GM23338 (cell line): ENCODE measurements at regions not wholly inside any gene's neighbourhood (a gene's known extent, or its start where the extent isn't known, plus 50 kb on each side); places are given as distances from the start of the nearest gene placed in this dataset.

Experiments
- ATAC-seq: fragments of 200-7000 bp; cut with Tn5 transposase; 3 replicates; pipeline ENCODE4 v1.9.1; 2020
- DNase-seq: peaks from one replicate; pipeline ENCODE4 v3.0.0-alpha.2; 2015; ENCODE audit warnings: low spot score
- H2AFZ ChIP-seq: fragments of 200-600 bp; sonication (generic); 2 replicates; pipeline ENCODE4 v1.8.0; 2016; ENCODE audit warnings: antibody characterized with exemption, mild to moderate bottlenecking, moderate library complexity
- H3F3A ChIP-seq: fragments of 200-600 bp; sonication (generic); replicated peaks from 2 replicates; pipeline ENCODE4 v1.8.0; 2017; ENCODE audit warnings: antibody characterized with exemption, mixed run types, low read depth
- H3K27ac ChIP-seq: fragments of 200-600 bp; sonication (generic); 2 replicates; pipeline ENCODE4 v1.6.1; 2016; ENCODE audit warnings: low read depth
- H3K27me3 ChIP-seq: fragments of 200-600 bp; sonication (generic); 2 replicates; pipeline ENCODE4 v1.8.0; 2016; ENCODE audit warnings: mild to moderate bottlenecking, mixed run types, moderate library complexity; ENCODE audit not compliant: insufficient read depth
- H3K36me3 ChIP-seq: fragments of 200-600 bp; sonication (generic); 2 replicates; pipeline ENCODE4 v1.8.0; 2016; ENCODE audit warnings: mild to moderate bottlenecking; ENCODE audit not compliant: insufficient read depth
- H3K4me1 ChIP-seq: fragments of 200-600 bp; sonication (generic); 2 replicates; pipeline ENCODE4 v1.8.0; 2016; ENCODE audit warnings: mild to moderate bottlenecking, moderate library complexity; ENCODE audit not compliant: insufficient read depth
- H3K4me2 ChIP-seq: fragments of 200-600 bp; sonication (generic); 2 replicates; pipeline ENCODE4 v1.7.1; 2017; ENCODE audit warnings: mixed run types
- H3K4me3 ChIP-seq: fragments of 200-600 bp; sonication (generic); 2 replicates; pipeline ENCODE4 v1.6.1; 2016; ENCODE audit warnings: mixed run types
- H3K79me2 ChIP-seq: fragments of 200-600 bp; sonication (generic); replicated peaks from 2 replicates; pipeline ENCODE4 v1.8.0; 2017; ENCODE audit warnings: mild to moderate bottlenecking; ENCODE audit not compliant: insufficient read depth
- H3K9me2 ChIP-seq: fragments of 200-600 bp; sonication (generic); 2 replicates; pipeline ENCODE4 v1.8.0; 2017; ENCODE audit not compliant: insufficient read depth
- H4K20me1 ChIP-seq: fragments of 200-600 bp; sonication (generic); replicated peaks from 2 replicates; pipeline ENCODE4 v1.8.0; 2017; ENCODE audit warnings: mild to moderate bottlenecking; ENCODE audit not compliant: insufficient read depth
- H3K27ac Mint-ChIP-seq: 2 replicates; pipeline ENCODE4 v1.8.0; 2020; ENCODE audit warnings: inconsistent platforms, mild to moderate bottlenecking, moderate library complexity, mixed read lengths
- H3K27me3 Mint-ChIP-seq: 3 replicates; pipeline ENCODE4 v1.8.0; 2022; ENCODE audit warnings: low read depth, mild to moderate bottlenecking, moderate library complexity, mixed read lengths, inconsistent platforms; ENCODE audit not compliant: insufficient read depth, poor library complexity
- H3K36me3 Mint-ChIP-seq: 3 replicates; pipeline ENCODE4 v1.8.0; 2021; ENCODE audit warnings: low read depth, mild to moderate bottlenecking, inconsistent platforms, moderate library complexity, mixed read lengths
- H3K4me1 Mint-ChIP-seq: 3 replicates; pipeline ENCODE4 v1.8.0; 2020; ENCODE audit warnings: mild to moderate bottlenecking, inconsistent platforms, mixed read lengths
- H3K4me3 Mint-ChIP-seq: 3 replicates; pipeline ENCODE4 v1.8.0; 2021; ENCODE audit warnings: moderate library complexity, mild to moderate bottlenecking, inconsistent platforms, mixed read lengths
- H3K9me3 Mint-ChIP-seq: 3 replicates; pipeline ENCODE4 v1.8.0; 2020; ENCODE audit warnings: moderate library complexity, mild to moderate bottlenecking, inconsistent platforms, mixed read lengths
- CREB1 ChIP-seq: fragments of 250-450 bp; sonication (Bioruptor Pico); IDR thresholded peaks from 2 replicates; pipeline ENCODE4 v1.5.0; 2020; ENCODE audit warnings: low read depth, mild to moderate bottlenecking, moderate library complexity
- ETS1 ChIP-seq: IDR thresholded peaks from 2 replicates; pipeline ENCODE4 v1.6.1; 2016; ENCODE audit warnings: antibody characterized with exemption
- EZH2phosphoT487 ChIP-seq: fragments of 200-600 bp; sonication (generic); IDR thresholded peaks from one replicate; pipeline ENCODE4 v1.8.1; 2018; ENCODE audit warnings: antibody characterized with exemption; ENCODE audit not compliant: unreplicated experiment
- NANOG ChIP-seq: IDR thresholded peaks from 2 replicates; pipeline ENCODE4 v1.6.1; 2016; ENCODE audit warnings: antibody characterized with exemption, borderline replicate concordance
- POLR2AphosphoS5 ChIP-seq: IDR thresholded peaks from 2 replicates; pipeline ENCODE4 v1.6.1; 2016; ENCODE audit warnings: antibody characterized with exemption, low read depth
- REST ChIP-seq: IDR thresholded peaks from one replicate; pipeline ENCODE4 v1.6.1; 2018; ENCODE audit warnings: antibody characterized with exemption; ENCODE audit not compliant: unreplicated experiment
- ZNF114 ChIP-seq: fragments of 250-450 bp; sonication (Bioruptor Pico); IDR thresholded peaks from 2 replicates; pipeline ENCODE4 v1.5.0; 2020; ENCODE audit warnings: mild to moderate bottlenecking, moderate library complexity
- ZNF331 ChIP-seq: fragments of 250-450 bp; sonication (Bioruptor Pico); IDR thresholded peaks from 2 replicates; pipeline ENCODE4 v1.5.0; 2020; ENCODE audit warnings: low read depth, mild to moderate bottlenecking, moderate library complexity
- ZNF462 ChIP-seq: fragments of 250-450 bp; sonication (Bioruptor Pico); IDR thresholded peaks from 2 replicates; pipeline ENCODE4 v1.5.0; 2020; ENCODE audit warnings: mild to moderate bottlenecking, moderate library complexity

- peaks cover 21% of the 10 kb centered on the region for H3K36me3 Mint-ChIP-seq
- H3K27ac Mint-ChIP-seq: peak overlapping the region; percentile 66; the same call in 1 of the 2 replicates
- Histone ChIP-seq H3K79me2 (no peaks in the 10 kb centered on the region), H4K20me1 (no peaks in the 10 kb centered on the region), H2AFZ (no peak overlapping the region), H3K4me2 (no peak overlapping the region), H3K27ac (no peak overlapping the region; the same call in 1 of the 2 replicates), H3K36me3 (no peaks in the 10 kb centered on the region), H3K4me1 (peaks cover 18% of the 10 kb centered on the region), H3K27me3 (no peaks in the 10 kb centered on the region), H3K4me3 (no peak overlapping the region), H3F3A (no peaks in the 10 kb centered on the region), H3K9me2 (peaks cover 28% of the 10 kb centered on the region)
- H3K4me1 Mint-ChIP-seq: peaks cover 15% of the 10 kb centered on the region
- H3K4me3 Mint-ChIP-seq: no peak overlapping the region
- H3K27me3 Mint-ChIP-seq: no peaks in the 10 kb centered on the region
- TF ChIP-seq ZNF114: 0 out of 2 replicates have a peak, but pooled peaks have one; percentile 37
- TF ChIP-seq ZNF331 (CRISPR knock-in tag): no peak
- ATAC-seq: peak; percentile 75
- H3K9me3 Mint-ChIP-seq: peaks cover 4% of the 10 kb centered on the region; the same call in 2 of the 3 replicates
- DNase-seq: peak; percentile 33
These were observed 917.7 kb upstream of the INTU start for GRCh38 chr4:126715067-126715466.

- Histone ChIP-seq H3K4me2 (peak overlapping the region; percentile 45; the same call in 1 of the 2 replicates), H3K27me3 (no peaks in the 10 kb centered on the region), H3K4me3 (no peak overlapping the region), H4K20me1 (no peaks in the 10 kb centered on the region), H3K79me2 (no peaks in the 10 kb centered on the region), H2AFZ (peak overlapping the region; percentile 19), H3K36me3 (no peaks in the 10 kb centered on the region), H3K27ac (peak overlapping the region; percentile 52; the same call in 1 of the 2 replicates), H3K4me1 (peaks cover 18% of the 10 kb centered on the region), H3F3A (no peaks in the 10 kb centered on the region), H3K9me2 (peaks cover 25% of the 10 kb centered on the region)
- Mint-ChIP-seq H3K36me3 (peaks cover 21% of the 10 kb centered on the region), H3K9me3 (peaks cover 4% of the 10 kb centered on the region; the same call in 2 of the 3 replicates), H3K4me3 (no peak overlapping the region), H3K27ac (peak overlapping the region; percentile 59; the same call in 1 of the 2 replicates), H3K4me1 (peaks cover 15% of the 10 kb centered on the region), H3K27me3 (no peaks in the 10 kb centered on the region)
- DNase-seq (no peak), ATAC-seq (no peak; the same call in 2 of the 3 replicates)
- no peak for TF ChIP-seq POLR2AphosphoS5
- no peak for TF ChIP-seq REST
- TF ChIP-seq NANOG: no peak
- no peak for TF ChIP-seq CREB1 (CRISPR knock-in tag)
- no peak for TF ChIP-seq ZNF114
- TF ChIP-seq ZNF331 (CRISPR knock-in tag): no peak
- TF ChIP-seq EZH2phosphoT487: no peak
- TF ChIP-seq ETS1: no peak
- no peak for TF ChIP-seq ZNF462 (CRISPR knock-in tag)
These were observed 917.1 kb upstream of the INTU start for GRCh38 chr4:126715681-126716080.
